OCI-LY7 (cell line): ENCODE measurements at regions not wholly inside any gene's neighbourhood (a gene's known extent, or its start where the extent isn't known, plus 50 kb on each side); places are given as distances from the start of the nearest gene placed in this dataset.

Experiments used
- BruUV-seq: library from RNA; stranded (reverse); fragments of 400-500 nt; replicated peaks from 2 replicates; lab custom pipeline; 2021; lab: Mats Ljungman, UMichigan
- CTCF ChIA-PET: fragments of 300-600 bp; sonication (Branson Sonifier 250); formaldehyde crosslinking; loops from one replicate; lab custom pipeline; 2022; ENCODE audit warnings: antibody characterized with exemption; ENCODE audit not compliant: unreplicated experiment; lab: Charles Lee
- POLR2A ChIA-PET: fragments of 300-600 bp; sonication (Branson Sonifier 250); formaldehyde crosslinking; loops from one replicate; lab custom pipeline; 2022; ENCODE audit warnings: antibody characterized with exemption; lab: Charles Lee
- DNase-seq: peaks from one replicate; pipeline ENCODE4 v3.0.0-alpha.2; 2015; ENCODE audit warnings: low spot score
- H2AFZ ChIP-seq: fragments of 200-600 bp; sonication (generic), shearing (Covaris generic); 2 replicates; pipeline ENCODE4 v1.6.1; 2014; ENCODE audit warnings: mild to moderate bottlenecking, antibody characterized with exemption, low read length, moderate library complexity
- H3K27ac ChIP-seq: fragments of 200-600 bp; sonication (generic); 2 replicates; pipeline ENCODE4 v1.5.1; 2014; ENCODE audit warnings: mixed run types, low read depth, mild to moderate bottlenecking, moderate library complexity, low read length, inconsistent platforms; ENCODE audit not compliant: poor library complexity, severe bottlenecking
- H3K36me3 ChIP-seq: fragments of 200-600 bp; sonication (generic); 2 replicates; pipeline ENCODE4 v1.6.1; 2014; ENCODE audit warnings: mild to moderate bottlenecking, antibody characterized with exemption, low read length, moderate library complexity, mixed read lengths; ENCODE audit not compliant: insufficient read depth
- H3K4me1 ChIP-seq: fragments of 200-600 bp; sonication (generic); 2 replicates; pipeline ENCODE4 v1.5.1; 2014; ENCODE audit warnings: mild to moderate bottlenecking, low read length; ENCODE audit not compliant: insufficient read depth, poor library complexity, severe bottlenecking
- H3K4me2 ChIP-seq: fragments of 200-600 bp; sonication (generic); 2 replicates; pipeline ENCODE4 v1.6.1; 2014; ENCODE audit warnings: mild to moderate bottlenecking, low read length
- H3K4me3 ChIP-seq: fragments of 200-600 bp; sonication (generic); 2 replicates; pipeline ENCODE4 v1.5.1; 2014; ENCODE audit warnings: mild to moderate bottlenecking, low read depth, low read length; ENCODE audit not compliant: poor library complexity, severe bottlenecking
- H3K79me2 ChIP-seq: fragments of 200-600 bp; sonication (generic); 2 replicates; pipeline ENCODE4 v1.6.1; 2016; ENCODE audit warnings: low read depth, mild to moderate bottlenecking, low read length, moderate library complexity, mixed read lengths; ENCODE audit not compliant: insufficient read depth
- H3K9me2 ChIP-seq: fragments of 200-600 bp; sonication (generic); 2 replicates; pipeline ENCODE4 v1.6.1; 2016; ENCODE audit warnings: mild to moderate bottlenecking, low read length, mixed read lengths; ENCODE audit not compliant: insufficient read depth
- H3K9me3 ChIP-seq: fragments of 200-600 bp; sonication (generic); 2 replicates; pipeline ENCODE4 v1.6.1; 2014; ENCODE audit warnings: mild to moderate bottlenecking, mixed run types, low read length, mixed read lengths
- H4K20me1 ChIP-seq: fragments of 200-600 bp; sonication (generic); 2 replicates; pipeline ENCODE4 v1.6.1; 2014; ENCODE audit warnings: mild to moderate bottlenecking, antibody characterized with exemption, low read length, moderate library complexity, mixed read lengths; ENCODE audit not compliant: insufficient read depth
- CTCF ChIP-seq: fragments of 200-600 bp; sonication (generic); conservative IDR thresholded peaks from 2 replicates; pipeline ENCODE4 v1.5.1; 2014; ENCODE audit warnings: mild to moderate bottlenecking, antibody characterized with exemption, low read length, moderate library complexity, mixed read lengths
- EZH2phosphoT487 ChIP-seq: fragments of 200-600 bp; sonication (generic); IDR thresholded peaks from 2 replicates; pipeline ENCODE4 v1.6.1; 2018; ENCODE audit warnings: low read depth, borderline replicate concordance, mild to moderate bottlenecking, mixed run types, antibody characterized with exemption, low read length, moderate library complexity, mixed read lengths
- intact Hi-C: fragments of 100-400 bp; cut with micrococcal nuclease; formaldehyde crosslinking; loops from one replicate; pipeline ENCODE4 v1.10.0; 2022; ENCODE audit not compliant: unreplicated experiment

GRCh38 chr5:42884326-42884725, 72.6 kb upstream of the SELENOP start:
- Histone ChIP-seq H3K36me3 (no peaks in the 10 kb centered on the region), H3K4me3 (no peak overlapping the region), H3K27ac (no peak overlapping the region), H3K4me2 (no peak overlapping the region), H3K79me2 (no peaks in the 10 kb centered on the region), H3K9me3 (no peaks in the 10 kb centered on the region), H2AFZ (no peak overlapping the region), H4K20me1 (no peaks in the 10 kb centered on the region), H3K4me1 (no peaks in the 10 kb centered on the region), H3K9me2 (no peaks in the 10 kb centered on the region)
- TF ChIP-seq EZH2phosphoT487 (no peak), CTCF (no peak)
- intact Hi-C loops = no loop called here
- no peak for DNase-seq
- no TSS peak for BruUV-seq
- POLR2A ChIA-PET = no interaction called here
- CTCF ChIA-PET = no interaction called here

GRCh38 chr5:42881416-42882117, 69.9 kb upstream of the SELENOP start:
- Histone ChIP-seq H3K4me1 (no peaks in the 10 kb centered on the region), H4K20me1 (no peaks in the 10 kb centered on the region), H3K27ac (no peak overlapping the region), H3K4me2 (no peak overlapping the region), H2AFZ (no peak overlapping the region), H3K4me3 (no peak overlapping the region), H3K9me3 (no peaks in the 10 kb centered on the region), H3K79me2 (no peaks in the 10 kb centered on the region), H3K36me3 (no peaks in the 10 kb centered on the region), H3K9me2 (no peaks in the 10 kb centered on the region)
- ChIA-PET POLR2A (interaction anchor here (1.1 kb wide), 1 partner anchor 17 kb away, joined by 3 read pairs; no protein-coding TSS in a partner anchor), CTCF (no interaction called here)
- DNase-seq = no peak
- no TSS peak for BruUV-seq
- intact Hi-C loops = no loop called here
- TF ChIP-seq CTCF = no peak
- TF ChIP-seq EZH2phosphoT487 = no peak

GRCh38 chr5:42880496-42881150, 68.9 kb upstream of the SELENOP start:
- H3K27ac ChIP-seq = no peak overlapping the region
- no peak overlapping the region for H3K4me2 ChIP-seq
- H3K9me2 ChIP-seq = no peaks in the 10 kb centered on the region
- no peaks in the 10 kb centered on the region for H4K20me1 ChIP-seq
- H2AFZ ChIP-seq = no peak overlapping the region
- POLR2A ChIA-PET = no interaction called here
- H3K4me1 ChIP-seq = no peaks in the 10 kb centered on the region
- no TSS peak for BruUV-seq
- TF ChIP-seq EZH2phosphoT487 (no peak), CTCF (no peak)
- DNase-seq = no peak
- intact Hi-C loops = no loop called here
- H3K36me3 ChIP-seq = no peaks in the 10 kb centered on the region
- no peaks in the 10 kb centered on the region for H3K79me2 ChIP-seq
- no peaks in the 10 kb centered on the region for H3K9me3 ChIP-seq
- CTCF ChIA-PET = no interaction called here
- H3K4me3 ChIP-seq = no peak overlapping the region
